Daoy (cell line): ENCODE measurements at regions not wholly inside any gene's neighbourhood (a gene's known extent, or its start where the extent isn't known, plus 50 kb on each side); places are given as distances from the start of the nearest gene placed in this dataset.

ENCODE experiments used
- DNase-seq: peaks from one replicate; pipeline ENCODE4 v3.0.0-alpha.2; 2015; ENCODE audit warnings: low read depth

- DNase-seq, result no peak
These were observed 56.5 kb downstream of the IRX6 start for GRCh38 chr16:55380485-55380884.

- no peak for DNase-seq
These were observed 60.6 kb downstream of the IRX6 start for GRCh38 chr16:55384288-55385247.

- DNase-seq, result no peak
These were observed 61.4 kb downstream of the IRX6 start for GRCh38 chr16:55385359-55385758.

GRCh38 chr16:55386534-55387296 is 62.7 kb downstream of the IRX6 start:
- no peak for DNase-seq

GRCh38 chr16:55388131-55388862 is 64.3 kb downstream of the IRX6 start:
- no peak for DNase-seq

- DNase-seq, result no peak
These were observed 65.5 kb downstream of the IRX6 start for GRCh38 chr16:55389426-55390073.

- DNase-seq, result no peak
These were observed 66.7 kb downstream of the IRX6 start for GRCh38 chr16:55390630-55391237.

- DNase-seq, result no peak
These were observed 67.9 kb downstream of the IRX6 start for GRCh38 chr16:55391760-55392375.

- DNase-seq, result no peak
These were observed 68.7 kb downstream of the IRX6 start for GRCh38 chr16:55392701-55393100.

- no peak for DNase-seq
These were observed 70.0 kb downstream of the IRX6 start for GRCh38 chr16:55393991-55394390.

- DNase-seq, result no peak
These were observed 74.8 kb downstream of the IRX6 start for GRCh38 chr16:55398762-55399161.

- no peak for DNase-seq
These were observed 75.9 kb downstream of the IRX6 start for GRCh38 chr16:55399911-55400310.

- DNase-seq, result no peak
These were observed 77.0 kb downstream of the IRX6 start for GRCh38 chr16:55401046-55401445.

GRCh38 chr16:55403464-55403863 is 75.5 kb upstream of the MMP2 start:
- DNase-seq, result no peak

- no peak for DNase-seq
These were observed 72.3 kb upstream of the MMP2 start for GRCh38 chr16:55406651-55407050.

GRCh38 chr16:55408661-55409060 is 70.3 kb upstream of the MMP2 start:
- DNase-seq, result no peak

- DNase-seq, result peak; percentile 45
These were observed 67.8 kb upstream of the MMP2 start for GRCh38 chr16:55411231-55411630.

GRCh38 chr16:55418586-55418985 is 60.4 kb upstream of the MMP2 start:
- no peak for DNase-seq

- DNase-seq, result no peak
These were observed 57.8 kb upstream of the MMP2 start for GRCh38 chr16:55421226-55421625.

- no peak for DNase-seq
These were observed 52.0 kb upstream of the MMP2 start for GRCh38 chr16:55426865-55427484.
